Peyer's patch (tissue), 4 donors: ENCODE measurements at regions not wholly inside any gene's neighbourhood (a gene's known extent, or its start where the extent isn't known, plus 50 kb on each side); places are given as distances from the start of the nearest gene placed in this dataset.

ENCODE experiments used
- POLR2A ChIP-seq, 2 donors: fragments of 450-650 bp; IDR thresholded peaks; one replicate each; pipeline ENCODE4 v1.5.1; 2017; ENCODE audit warnings: antibody characterized with exemption in 2 of 2, mild to moderate bottlenecking in 2 of 2, moderate library complexity in 2 of 2
- TF ChIP-seq, protein P1 (sequence below), 6 experiments: fragments of 450-650 bp in 4 of 6; fragments of 200-600 bp in 2 of 6; sonication (generic) in 1 of 6; IDR thresholded peaks; one replicate each; pipeline ENCODE4 v1.5.1; 2017 to 2019; ENCODE audit warnings: antibody characterized with exemption in 6 of 6, mild to moderate bottlenecking in 3 of 6, moderate library complexity in 1 of 6

DNA sequence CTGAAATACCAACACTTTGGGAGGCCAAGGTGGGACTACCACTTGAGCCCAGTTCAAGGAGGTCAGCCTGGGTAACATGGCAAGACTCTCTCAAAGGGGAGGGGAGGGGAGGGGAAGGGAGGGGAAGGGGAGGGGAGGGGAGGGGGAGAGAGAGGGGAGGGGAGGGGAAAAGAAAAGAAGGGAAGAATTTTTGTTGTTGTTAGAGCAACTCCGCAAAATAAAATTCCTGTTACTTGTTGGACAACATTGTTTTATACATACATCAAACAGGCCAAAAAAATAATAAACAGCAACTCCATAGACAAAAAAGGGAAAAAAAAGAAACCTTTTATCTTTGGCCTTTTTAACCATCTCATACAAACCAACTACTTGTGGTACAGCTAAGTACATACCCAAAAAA is 57.3 kb upstream of the TRIM24 start:
- TF ChIP-seq, protein P1, sequence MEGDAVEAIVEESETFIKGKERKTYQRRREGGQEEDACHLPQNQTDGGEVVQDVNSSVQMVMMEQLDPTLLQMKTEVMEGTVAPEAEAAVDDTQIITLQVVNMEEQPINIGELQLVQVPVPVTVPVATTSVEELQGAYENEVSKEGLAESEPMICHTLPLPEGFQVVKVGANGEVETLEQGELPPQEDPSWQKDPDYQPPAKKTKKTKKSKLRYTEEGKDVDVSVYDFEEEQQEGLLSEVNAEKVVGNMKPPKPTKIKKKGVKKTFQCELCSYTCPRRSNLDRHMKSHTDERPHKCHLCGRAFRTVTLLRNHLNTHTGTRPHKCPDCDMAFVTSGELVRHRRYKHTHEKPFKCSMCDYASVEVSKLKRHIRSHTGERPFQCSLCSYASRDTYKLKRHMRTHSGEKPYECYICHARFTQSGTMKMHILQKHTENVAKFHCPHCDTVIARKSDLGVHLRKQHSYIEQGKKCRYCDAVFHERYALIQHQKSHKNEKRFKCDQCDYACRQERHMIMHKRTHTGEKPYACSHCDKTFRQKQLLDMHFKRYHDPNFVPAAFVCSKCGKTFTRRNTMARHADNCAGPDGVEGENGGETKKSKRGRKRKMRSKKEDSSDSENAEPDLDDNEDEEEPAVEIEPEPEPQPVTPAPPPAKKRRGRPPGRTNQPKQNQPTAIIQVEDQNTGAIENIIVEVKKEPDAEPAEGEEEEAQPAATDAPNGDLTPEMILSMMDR (IDR thresholded peaks at IDR 0.05): no peak
- TF ChIP-seq POLR2A (IDR thresholded peaks at IDR 0.05): no peak
